LNCAP (cell line): ENCODE measurements at regions not wholly inside any gene's neighbourhood (a gene's known extent, or its start where the extent isn't known, plus 50 kb on each side); places are given as distances from the start of the nearest gene placed in this dataset.

ENCODE experiments used
- TF ChIP-seq, protein P1 (sequence below): fragments of 450-650 bp; IDR thresholded peaks from 2 replicates; pipeline ENCODE4 v1.5.1; 2017; ENCODE audit warnings: mild to moderate bottlenecking

DNA sequence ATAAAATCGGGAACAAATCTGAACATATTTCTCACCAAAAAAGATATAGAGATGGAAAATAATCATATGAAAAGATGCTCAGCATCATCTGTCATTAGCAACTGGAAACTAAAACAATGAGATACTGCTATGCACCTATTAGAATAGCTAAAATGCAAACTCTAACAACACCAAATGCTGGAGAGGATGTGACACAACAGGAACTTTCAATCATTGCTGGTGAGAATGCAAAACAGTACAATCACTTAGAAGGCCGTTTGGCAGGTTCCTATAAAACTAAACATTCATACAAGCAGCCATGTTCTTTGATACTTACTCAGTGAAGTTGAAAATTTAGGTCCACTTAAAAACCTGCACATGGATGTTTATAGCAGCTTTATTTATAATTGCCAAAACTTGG lies 67.0 kb downstream of the FAM50B start:
- TF ChIP-seq, protein P1, sequence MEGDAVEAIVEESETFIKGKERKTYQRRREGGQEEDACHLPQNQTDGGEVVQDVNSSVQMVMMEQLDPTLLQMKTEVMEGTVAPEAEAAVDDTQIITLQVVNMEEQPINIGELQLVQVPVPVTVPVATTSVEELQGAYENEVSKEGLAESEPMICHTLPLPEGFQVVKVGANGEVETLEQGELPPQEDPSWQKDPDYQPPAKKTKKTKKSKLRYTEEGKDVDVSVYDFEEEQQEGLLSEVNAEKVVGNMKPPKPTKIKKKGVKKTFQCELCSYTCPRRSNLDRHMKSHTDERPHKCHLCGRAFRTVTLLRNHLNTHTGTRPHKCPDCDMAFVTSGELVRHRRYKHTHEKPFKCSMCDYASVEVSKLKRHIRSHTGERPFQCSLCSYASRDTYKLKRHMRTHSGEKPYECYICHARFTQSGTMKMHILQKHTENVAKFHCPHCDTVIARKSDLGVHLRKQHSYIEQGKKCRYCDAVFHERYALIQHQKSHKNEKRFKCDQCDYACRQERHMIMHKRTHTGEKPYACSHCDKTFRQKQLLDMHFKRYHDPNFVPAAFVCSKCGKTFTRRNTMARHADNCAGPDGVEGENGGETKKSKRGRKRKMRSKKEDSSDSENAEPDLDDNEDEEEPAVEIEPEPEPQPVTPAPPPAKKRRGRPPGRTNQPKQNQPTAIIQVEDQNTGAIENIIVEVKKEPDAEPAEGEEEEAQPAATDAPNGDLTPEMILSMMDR: no peak

DNA sequence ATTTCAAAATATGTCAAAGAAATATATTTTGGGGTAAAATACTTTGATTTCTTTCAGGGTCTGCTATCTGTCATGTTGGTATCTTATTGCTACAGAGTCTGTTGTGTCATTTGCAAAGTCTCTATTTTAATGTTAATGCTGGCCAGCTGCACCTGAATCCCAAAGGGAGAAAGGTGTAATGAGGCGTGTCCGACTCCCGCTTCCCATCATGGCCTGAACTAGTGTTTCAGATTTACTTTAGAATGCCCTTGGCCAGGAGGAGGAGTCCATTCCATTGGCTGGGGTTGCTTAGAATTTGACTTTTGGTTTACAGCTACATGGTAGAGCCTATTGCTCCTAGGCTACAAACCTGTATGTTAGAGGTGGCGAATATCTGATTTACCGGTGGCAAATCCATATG lies 69.3 kb downstream of the FAM50B start:
- TF ChIP-seq, protein P1: no peak

DNA sequence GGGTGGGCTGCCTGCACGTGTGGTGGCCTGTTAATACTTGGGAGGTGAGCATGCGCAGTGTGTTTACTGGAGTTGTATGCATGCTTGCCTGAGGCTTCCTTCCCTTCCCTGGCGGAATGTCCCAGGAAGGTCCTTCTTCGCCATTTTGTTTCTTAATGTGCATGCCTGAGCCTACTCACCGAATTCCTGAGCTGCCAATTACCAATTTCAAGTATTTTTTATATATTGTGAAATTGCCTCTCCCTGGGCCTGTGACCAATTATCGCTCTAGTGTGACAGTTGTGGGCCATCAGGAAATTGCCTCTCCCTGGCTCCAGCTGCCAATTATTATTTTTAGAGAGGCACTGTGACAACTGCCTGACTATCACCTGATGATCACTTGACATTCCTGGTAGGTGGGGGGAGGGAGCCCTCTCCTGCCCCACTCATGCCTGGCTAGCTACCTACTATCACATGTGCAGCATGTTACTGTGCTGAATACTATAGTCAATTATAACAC lies 70.0 kb downstream of the FAM50B start:
- TF ChIP-seq, protein P1: no peak

DNA sequence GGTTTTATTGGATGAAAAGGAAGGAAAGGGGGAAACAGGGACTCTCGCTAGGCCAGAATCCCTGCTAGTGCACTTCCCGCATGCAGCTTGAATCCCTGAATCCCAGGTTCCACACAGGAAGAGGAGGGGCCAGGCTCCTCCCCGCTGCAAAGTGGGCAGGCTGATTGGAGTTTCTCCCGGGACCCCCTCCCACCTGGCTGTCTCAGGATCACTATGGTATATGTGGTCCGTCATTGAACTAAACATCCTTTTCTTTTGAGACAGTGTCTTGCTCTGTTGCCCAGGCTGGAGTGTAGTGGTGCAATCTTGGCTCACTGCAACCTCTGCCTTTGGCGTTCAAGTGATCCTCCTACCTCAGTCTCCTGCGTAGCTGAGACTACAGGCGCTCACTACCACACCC lies 70.7 kb downstream of the FAM50B start:
- TF ChIP-seq, protein P1: no peak

DNA sequence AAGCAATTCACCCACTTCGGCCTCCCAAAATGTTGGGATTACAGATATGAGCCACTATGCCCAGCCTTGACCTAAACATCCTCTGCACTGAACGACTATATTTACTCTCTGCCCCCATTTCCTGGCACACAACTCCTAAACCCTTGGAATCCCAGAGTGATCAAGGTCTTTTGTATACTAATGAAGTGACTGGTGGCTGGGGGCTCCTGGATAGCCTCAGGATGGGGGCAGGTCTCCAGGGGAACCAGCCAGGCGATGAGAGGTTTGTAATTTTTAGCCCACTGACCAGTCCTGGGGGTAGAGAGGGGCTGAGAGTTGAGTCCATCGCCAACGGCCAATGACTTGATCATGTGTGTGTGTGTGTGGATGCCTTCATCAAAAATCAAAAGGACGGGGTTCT lies 71.1 kb downstream of the FAM50B start:
- TF ChIP-seq, protein P1: no peak

DNA sequence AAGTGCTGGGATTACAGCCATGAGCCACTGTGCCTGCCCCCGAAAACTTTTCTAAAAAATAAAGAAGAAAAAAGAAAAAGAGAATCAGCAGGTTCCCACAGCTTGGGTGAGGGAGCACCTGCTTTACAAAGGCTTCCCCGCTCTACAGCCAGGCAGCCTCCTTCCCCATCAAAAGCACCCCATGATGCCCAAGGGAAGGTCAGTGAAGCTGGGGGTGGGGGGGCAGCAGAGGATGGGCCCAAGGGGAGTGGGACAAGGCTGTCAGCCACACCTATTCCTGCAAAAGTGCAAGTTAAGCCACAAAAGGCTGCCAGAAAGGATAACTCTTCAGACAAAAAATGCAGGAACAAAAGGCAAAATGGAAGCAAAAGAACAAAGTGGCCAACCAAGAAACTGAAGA lies 72.5 kb downstream of the FAM50B start:
- TF ChIP-seq, protein P1: no peak

DNA sequence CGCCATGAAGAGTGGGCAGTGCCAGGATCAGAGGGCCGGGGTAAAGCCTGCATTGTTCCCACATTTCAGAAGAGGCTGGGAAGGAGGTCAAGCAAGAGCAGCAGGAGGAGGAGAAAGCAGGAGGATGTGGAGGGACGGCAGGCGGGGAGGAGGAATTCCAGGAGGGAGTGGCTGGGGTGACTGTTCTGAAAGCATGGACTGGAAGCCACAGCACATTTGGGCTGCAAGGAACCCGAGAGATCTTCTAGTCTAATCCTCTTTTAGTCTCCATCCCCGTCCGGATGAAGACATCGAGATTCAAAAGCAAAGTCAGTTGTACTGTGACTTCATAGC lies 76.9 kb downstream of the FAM50B start:
- TF ChIP-seq, protein P1: no peak

DNA sequence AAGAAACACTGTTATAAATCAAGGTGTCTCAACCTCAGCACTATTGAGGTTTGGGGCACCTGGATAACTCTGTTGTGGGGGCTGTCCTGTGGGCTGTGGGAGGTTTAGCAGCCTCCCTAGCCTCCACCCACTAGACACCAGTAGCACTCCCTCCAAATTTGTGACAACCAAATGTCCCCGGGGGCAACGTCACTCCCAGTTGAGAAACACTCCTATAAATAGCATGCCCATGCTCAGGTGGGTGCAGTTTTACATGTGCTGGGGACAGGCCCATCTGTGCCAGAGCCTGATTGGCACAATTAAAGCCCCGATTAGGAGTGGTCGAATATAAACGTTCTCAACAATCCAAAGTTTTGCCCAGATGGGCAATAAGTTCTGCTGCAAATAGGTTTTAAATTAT lies 78.9 kb downstream of the FAM50B start:
- TF ChIP-seq, protein P1: no peak
